GM23338 (cell line): ENCODE measurements at regions not wholly inside any gene's neighbourhood (a gene's known extent, or its start where the extent isn't known, plus 50 kb on each side); places are given as distances from the start of the nearest gene placed in this dataset.
A peak's percentile ranks its signal among the peaks of the same experiment; 100 is the strongest.

Source experiments
- ATAC-seq: fragments of 200-7000 bp; cut with Tn5 transposase; 3 replicates; pipeline ENCODE4 v1.9.1; 2020
- DNase-seq: peaks from one replicate; pipeline ENCODE4 v3.0.0-alpha.2; 2015; ENCODE audit warnings: low spot score
- H2AFZ ChIP-seq: fragments of 200-600 bp; sonication (generic); 2 replicates; pipeline ENCODE4 v1.8.0; 2016; ENCODE audit warnings: antibody characterized with exemption, mild to moderate bottlenecking, moderate library complexity
- H3F3A ChIP-seq: fragments of 200-600 bp; sonication (generic); replicated peaks from 2 replicates; pipeline ENCODE4 v1.8.0; 2017; ENCODE audit warnings: antibody characterized with exemption, mixed run types, low read depth
- H3K27ac ChIP-seq: fragments of 200-600 bp; sonication (generic); 2 replicates; pipeline ENCODE4 v1.6.1; 2016; ENCODE audit warnings: low read depth
- H3K27me3 ChIP-seq: fragments of 200-600 bp; sonication (generic); 2 replicates; pipeline ENCODE4 v1.8.0; 2016; ENCODE audit warnings: mild to moderate bottlenecking, mixed run types, moderate library complexity; ENCODE audit not compliant: insufficient read depth
- H3K36me3 ChIP-seq: fragments of 200-600 bp; sonication (generic); 2 replicates; pipeline ENCODE4 v1.8.0; 2016; ENCODE audit warnings: mild to moderate bottlenecking; ENCODE audit not compliant: insufficient read depth
- H3K4me1 ChIP-seq: fragments of 200-600 bp; sonication (generic); 2 replicates; pipeline ENCODE4 v1.8.0; 2016; ENCODE audit warnings: mild to moderate bottlenecking, moderate library complexity; ENCODE audit not compliant: insufficient read depth
- H3K4me2 ChIP-seq: fragments of 200-600 bp; sonication (generic); 2 replicates; pipeline ENCODE4 v1.7.1; 2017; ENCODE audit warnings: mixed run types
- H3K4me3 ChIP-seq: fragments of 200-600 bp; sonication (generic); 2 replicates; pipeline ENCODE4 v1.6.1; 2016; ENCODE audit warnings: mixed run types
- H3K79me2 ChIP-seq: fragments of 200-600 bp; sonication (generic); replicated peaks from 2 replicates; pipeline ENCODE4 v1.8.0; 2017; ENCODE audit warnings: mild to moderate bottlenecking; ENCODE audit not compliant: insufficient read depth
- H3K9me2 ChIP-seq: fragments of 200-600 bp; sonication (generic); 2 replicates; pipeline ENCODE4 v1.8.0; 2017; ENCODE audit not compliant: insufficient read depth
- H4K20me1 ChIP-seq: fragments of 200-600 bp; sonication (generic); replicated peaks from 2 replicates; pipeline ENCODE4 v1.8.0; 2017; ENCODE audit warnings: mild to moderate bottlenecking; ENCODE audit not compliant: insufficient read depth
- H3K27ac Mint-ChIP-seq: 2 replicates; pipeline ENCODE4 v1.8.0; 2020; ENCODE audit warnings: inconsistent platforms, mild to moderate bottlenecking, moderate library complexity, mixed read lengths
- H3K27me3 Mint-ChIP-seq: 3 replicates; pipeline ENCODE4 v1.8.0; 2022; ENCODE audit warnings: low read depth, mild to moderate bottlenecking, moderate library complexity, mixed read lengths, inconsistent platforms; ENCODE audit not compliant: insufficient read depth, poor library complexity
- H3K36me3 Mint-ChIP-seq: 3 replicates; pipeline ENCODE4 v1.8.0; 2021; ENCODE audit warnings: low read depth, mild to moderate bottlenecking, inconsistent platforms, moderate library complexity, mixed read lengths
- H3K4me1 Mint-ChIP-seq: 3 replicates; pipeline ENCODE4 v1.8.0; 2020; ENCODE audit warnings: mild to moderate bottlenecking, inconsistent platforms, mixed read lengths
- H3K4me3 Mint-ChIP-seq: 3 replicates; pipeline ENCODE4 v1.8.0; 2021; ENCODE audit warnings: moderate library complexity, mild to moderate bottlenecking, inconsistent platforms, mixed read lengths
- H3K9me3 Mint-ChIP-seq: 3 replicates; pipeline ENCODE4 v1.8.0; 2020; ENCODE audit warnings: moderate library complexity, mild to moderate bottlenecking, inconsistent platforms, mixed read lengths
- CREB1 ChIP-seq: fragments of 250-450 bp; sonication (Bioruptor Pico); IDR thresholded peaks from 2 replicates; pipeline ENCODE4 v1.5.0; 2020; ENCODE audit warnings: low read depth, mild to moderate bottlenecking, moderate library complexity
- CTCF ChIP-seq, 2 experiments: fragments of 200-600 bp in 1 of 2; sonication (generic) in 1 of 2; conservative IDR thresholded peaks; 2 replicates each; pipeline versions ENCODE4 v1.5.1 to v1.6.1; 2016 to 2017; ENCODE audit warnings: antibody characterized with exemption in 2 of 2, low read depth in 2 of 2, mild to moderate bottlenecking in 2 of 2, moderate library complexity in 1 of 2
- ETS1 ChIP-seq: IDR thresholded peaks from 2 replicates; pipeline ENCODE4 v1.6.1; 2016; ENCODE audit warnings: antibody characterized with exemption
- EZH2 ChIP-seq: fragments of 200-600 bp; sonication (generic); IDR thresholded peaks from one replicate; pipeline ENCODE4 v1.8.0; 2017; ENCODE audit warnings: antibody characterized with exemption, mild to moderate bottlenecking, low read depth; ENCODE audit not compliant: unreplicated experiment
- EZH2phosphoT487 ChIP-seq: fragments of 200-600 bp; sonication (generic); IDR thresholded peaks from one replicate; pipeline ENCODE4 v1.8.1; 2018; ENCODE audit warnings: antibody characterized with exemption; ENCODE audit not compliant: unreplicated experiment
- JUNB ChIP-seq: IDR thresholded peaks from one replicate; pipeline ENCODE4 v1.6.1; 2016; ENCODE audit warnings: antibody characterized with exemption; ENCODE audit not compliant: unreplicated experiment
- NANOG ChIP-seq: IDR thresholded peaks from 2 replicates; pipeline ENCODE4 v1.6.1; 2016; ENCODE audit warnings: antibody characterized with exemption, borderline replicate concordance
- POLR2AphosphoS5 ChIP-seq: IDR thresholded peaks from 2 replicates; pipeline ENCODE4 v1.6.1; 2016; ENCODE audit warnings: antibody characterized with exemption, low read depth
- ZNF462 ChIP-seq: fragments of 250-450 bp; sonication (Bioruptor Pico); IDR thresholded peaks from 2 replicates; pipeline ENCODE4 v1.5.0; 2020; ENCODE audit warnings: mild to moderate bottlenecking, moderate library complexity

- TF ChIP-seq ZNF462 (CRISPR knock-in tag) (no peak), EZH2 (no peak), NANOG (no peak)
Observed at GRCh38 chr1:78836726-78837125, 169.8 kb downstream of the ADGRL4 start (continued).

- no peaks in the 10 kb centered on the region for H3K36me3 ChIP-seq
- no peaks in the 10 kb centered on the region for H3F3A ChIP-seq
- H4K20me1 ChIP-seq: no peaks in the 10 kb centered on the region
- no peak for TF ChIP-seq CREB1 (CRISPR knock-in tag)
- peak; percentile 63 to 86 for TF ChIP-seq CTCF (conservative IDR thresholded peaks at IDR 0.05; ENCODE audit: low read depth in 2 of 2)
- no peak for TF ChIP-seq EZH2
- TF ChIP-seq ETS1: no peak
- TF ChIP-seq EZH2phosphoT487: no peak
- TF ChIP-seq POLR2AphosphoS5: no peak
- no peak for TF ChIP-seq JUNB
- Mint-ChIP-seq H3K4me1 (peaks cover 8% of the 10 kb centered on the region), H3K36me3 (no peaks in the 10 kb centered on the region), H3K9me3 (peaks cover under 1% of the 10 kb centered on the region; the same call in 1 of the 3 replicates), H3K4me3 (no peak overlapping the region), H3K27me3 (no peaks in the 10 kb centered on the region), H3K27ac (no peak overlapping the region)
- DNase-seq (peak; percentile 74), ATAC-seq (no peak; the same call in 2 of the 3 replicates)
- H2AFZ ChIP-seq: no peak overlapping the region
- 0 out of 2 replicates have a peak, but pooled peaks cover 4% of the 10 kb centered on the region for H3K4me1 ChIP-seq
- H3K9me2 ChIP-seq: no peaks in the 10 kb centered on the region
- H3K79me2 ChIP-seq: no peaks in the 10 kb centered on the region
- H3K4me3 ChIP-seq: no peak overlapping the region
- no peaks in the 10 kb centered on the region for H3K27me3 ChIP-seq
- no peak overlapping the region for H3K4me2 ChIP-seq
- no peak overlapping the region for H3K27ac ChIP-seq
Observed at GRCh38 chr1:78839704-78840277, 166.7 kb downstream of the ADGRL4 start.
